ENCODE measurements at regions not wholly inside any gene's neighbourhood (a gene's known extent, or its start where the extent isn't known, plus 50 kb on each side); places are given as distances from the start of the nearest gene placed in this dataset.

GRCh38 chr11:26254378-26254777 is 77.6 kb upstream of the ANO3 start:
- ChIA-PET CTCF (ENCODE audit: unreplicated experiment) (no interaction called here), POLR2A (interaction anchor here (0.7 kb wide), 1 partner anchor 449 kb away, joined by 3 read pairs; no protein-coding TSS in a partner anchor)
- intact Hi-C loops (cut with micrococcal nuclease; ENCODE audit: unreplicated experiment): no loop called here
- Histone ChIP-seq H3K79me2 (ENCODE audit: insufficient read depth, low read depth, low read length) (no peaks in the 10 kb centered on the region), H3K4me1 (ENCODE audit: insufficient read depth, low read length, poor library complexity, severe bottlenecking) (no peaks in the 10 kb centered on the region), H3K4me2 (ENCODE audit: low read length) (no peak overlapping the region), H3K9me3 (ENCODE audit: low read length) (no peaks in the 10 kb centered on the region), H2AFZ (ENCODE audit: low read length) (no peak overlapping the region), H3K9me2 (ENCODE audit: insufficient read depth, low read length) (no peaks in the 10 kb centered on the region), H4K20me1 (ENCODE audit: insufficient read depth, low read length) (no peaks in the 10 kb centered on the region), H3K36me3 (ENCODE audit: insufficient read depth, low read length) (no peaks in the 10 kb centered on the region), H3K4me3 (ENCODE audit: low read depth, low read length, poor library complexity, severe bottlenecking) (no peak overlapping the region), H3K27ac (ENCODE audit: low read depth, low read length, poor library complexity, severe bottlenecking) (no peak overlapping the region)
- no peak for TF ChIP-seq EZH2phosphoT487 (IDR thresholded peaks at IDR 0.05; ENCODE audit: borderline replicate concordance, low read depth, low read length)
- BruUV-seq (replicated peaks): no TSS peak
- no peak for DNase-seq (ENCODE audit: low spot score)

GRCh38 chr11:26263769-26264168 is 68.2 kb upstream of the ANO3 start:
- Histone ChIP-seq H3K27ac (ENCODE audit: low read depth, low read length, poor library complexity, severe bottlenecking) (no peak overlapping the region), H3K4me1 (ENCODE audit: insufficient read depth, low read length, poor library complexity, severe bottlenecking) (no peaks in the 10 kb centered on the region), H3K9me3 (ENCODE audit: low read length) (no peaks in the 10 kb centered on the region), H3K4me2 (ENCODE audit: low read length) (no peak overlapping the region), H3K36me3 (ENCODE audit: insufficient read depth, low read length) (no peaks in the 10 kb centered on the region), H4K20me1 (ENCODE audit: insufficient read depth, low read length) (no peaks in the 10 kb centered on the region), H3K9me2 (ENCODE audit: insufficient read depth, low read length) (no peaks in the 10 kb centered on the region), H3K79me2 (ENCODE audit: insufficient read depth, low read depth, low read length) (no peaks in the 10 kb centered on the region), H3K4me3 (ENCODE audit: low read depth, low read length, poor library complexity, severe bottlenecking) (no peak overlapping the region), H2AFZ (ENCODE audit: low read length) (no peak overlapping the region)
- TF ChIP-seq EZH2phosphoT487 (IDR thresholded peaks at IDR 0.05; ENCODE audit: borderline replicate concordance, low read depth, low read length) (no peak), CTCF (conservative IDR thresholded peaks at IDR 0.05; ENCODE audit: low read length) (no peak)
- ChIA-PET CTCF (ENCODE audit: unreplicated experiment) (no interaction called here), POLR2A (interaction anchor here (1.0 to 1.2 kb wide), 2 partner anchors 15 to 32 kb away, joined by 4 read pairs; no protein-coding TSS in a partner anchor)
- no TSS peak for BruUV-seq (replicated peaks)
- DNase-seq (ENCODE audit: low spot score): no peak
- intact Hi-C loops (cut with micrococcal nuclease; ENCODE audit: unreplicated experiment): no loop called here

GRCh38 chr11:26264266-26264665 is 67.7 kb upstream of the ANO3 start:
- Histone ChIP-seq H3K36me3 (ENCODE audit: insufficient read depth, low read length) (no peaks in the 10 kb centered on the region), H3K4me1 (ENCODE audit: insufficient read depth, low read length, poor library complexity, severe bottlenecking) (no peaks in the 10 kb centered on the region), H3K9me3 (ENCODE audit: low read length) (no peaks in the 10 kb centered on the region), H3K27ac (ENCODE audit: low read depth, low read length, poor library complexity, severe bottlenecking) (no peak overlapping the region), H3K79me2 (ENCODE audit: insufficient read depth, low read depth, low read length) (no peaks in the 10 kb centered on the region), H3K4me3 (ENCODE audit: low read depth, low read length, poor library complexity, severe bottlenecking) (no peak overlapping the region), H3K9me2 (ENCODE audit: insufficient read depth, low read length) (no peaks in the 10 kb centered on the region), H2AFZ (ENCODE audit: low read length) (no peak overlapping the region), H3K4me2 (ENCODE audit: low read length) (no peak overlapping the region), H4K20me1 (ENCODE audit: insufficient read depth, low read length) (no peaks in the 10 kb centered on the region)
- DNase-seq (ENCODE audit: low spot score): no peak
- intact Hi-C loops (cut with micrococcal nuclease; ENCODE audit: unreplicated experiment): no loop called here
- no TSS peak for BruUV-seq (replicated peaks)
- no peak for TF ChIP-seq CTCF (conservative IDR thresholded peaks at IDR 0.05; ENCODE audit: low read length)
- ChIA-PET CTCF (ENCODE audit: unreplicated experiment) (no interaction called here), POLR2A (interaction anchor here (1.0 kb wide), 1 partner anchor 16 kb away, joined by 4 read pairs; no protein-coding TSS in a partner anchor)
